ENCODE measurements at regions not wholly inside any gene's neighbourhood (a gene's known extent, or its start where the extent isn't known, plus 50 kb on each side); places are given as distances from the start of the nearest gene placed in this dataset.

GRCh38 chr13:74523057-74523456 is 388.9 kb upstream of the KLF12 start:
- TF ChIP-seq EZH2 (optimal IDR thresholded peaks at IDR 0.05; ENCODE audit: low read depth, low read length) (no peak), CTCF (IDR thresholded peaks at IDR 0.05; ENCODE audit: low read length) (no peak)
